ENCODE measurements at regions not wholly inside any gene's neighbourhood (a gene's known extent, or its start where the extent isn't known, plus 50 kb on each side); places are given as distances from the start of the nearest gene placed in this dataset.
A peak's percentile ranks its signal among the peaks of the same experiment; 100 is the strongest.

GRCh38 chr3:40845447-40845846, 320.7 kb downstream of the ZNF621 start:
- FAIRE-seq (no peak), DNase-seq (ENCODE audit: insufficient read length, low spot score) (no peak)
- no peak for TF ChIP-seq POLR2A (IDR thresholded peaks at IDR 0.05; ENCODE audit: low read depth, low read length)

GRCh38 chr3:40845916-40846315, 321.2 kb downstream of the ZNF621 start:
- no peak for TF ChIP-seq POLR2A (IDR thresholded peaks at IDR 0.05; ENCODE audit: low read depth, low read length)
- FAIRE-seq, result no peak
- DNase-seq (ENCODE audit: insufficient read length, low spot score), result no peak

- DNase-seq (ENCODE audit: insufficient read length, low spot score) (no peak), FAIRE-seq (no peak)
These were observed 321.7 kb downstream of the ZNF621 start for GRCh38 chr3:40846451-40846850.

GRCh38 chr3:40847551-40847992, 322.8 kb downstream of the ZNF621 start:
- FAIRE-seq (no peak), DNase-seq (ENCODE audit: insufficient read length, low spot score) (peak; percentile 7)
- no peak for TF ChIP-seq POLR2A (IDR thresholded peaks at IDR 0.05; ENCODE audit: low read depth, low read length)

More at GRCh38 chr3:40846451-40846850, 321.7 kb downstream of the ZNF621 start:
- TF ChIP-seq POLR2A (IDR thresholded peaks at IDR 0.05; ENCODE audit: low read depth, low read length), result no peak

GRCh38 chr3:40848421-40848820, 323.7 kb downstream of the ZNF621 start:
- no peak for DNase-seq (ENCODE audit: insufficient read length, low spot score)
- no peak for TF ChIP-seq POLR2A (IDR thresholded peaks at IDR 0.05; ENCODE audit: low read depth, low read length)
- no peak for FAIRE-seq

- FAIRE-seq (no peak), DNase-seq (ENCODE audit: insufficient read length, low spot score) (no peak)
- no peak for TF ChIP-seq POLR2A (IDR thresholded peaks at IDR 0.05; ENCODE audit: low read depth, low read length)
These were observed 326.1 kb downstream of the ZNF621 start for GRCh38 chr3:40850861-40851260.

- FAIRE-seq, result no peak
- no peak for TF ChIP-seq POLR2A (IDR thresholded peaks at IDR 0.05; ENCODE audit: low read depth, low read length)
These were observed 327.1 kb downstream of the ZNF621 start for GRCh38 chr3:40851836-40852235.

GRCh38 chr3:40852712-40853111, 328.0 kb downstream of the ZNF621 start:
- FAIRE-seq (no peak), DNase-seq (ENCODE audit: insufficient read length, low spot score) (no peak)
- TF ChIP-seq POLR2A (IDR thresholded peaks at IDR 0.05; ENCODE audit: low read depth, low read length), result no peak

More at GRCh38 chr3:40851836-40852235, 327.1 kb downstream of the ZNF621 start:
- no peak for DNase-seq (ENCODE audit: insufficient read length, low spot score)

- TF ChIP-seq POLR2A (IDR thresholded peaks at IDR 0.05; ENCODE audit: low read depth, low read length), result no peak
- DNase-seq (ENCODE audit: insufficient read length, low spot score), result no peak
- FAIRE-seq, result no peak
These were observed 328.7 kb downstream of the ZNF621 start for GRCh38 chr3:40853474-40853873.

GRCh38 chr3:40855871-40856270, 331.1 kb downstream of the ZNF621 start:
- no peak for DNase-seq (ENCODE audit: insufficient read length, low spot score)

GRCh38 chr3:40858364-40859115, 333.8 kb downstream of the ZNF621 start:
- FAIRE-seq, result no peak
- TF ChIP-seq POLR2A (IDR thresholded peaks at IDR 0.05; ENCODE audit: low read depth, low read length), result no peak
- DNase-seq (ENCODE audit: insufficient read length, low spot score), result no peak

More at GRCh38 chr3:40855871-40856270, 331.1 kb downstream of the ZNF621 start:
- TF ChIP-seq POLR2A (IDR thresholded peaks at IDR 0.05; ENCODE audit: low read depth, low read length), result no peak
- FAIRE-seq, result no peak

GRCh38 chr3:40862946-40863345, 336.4 kb upstream of the CTNNB1 start:
- DNase-seq (ENCODE audit: insufficient read length, low spot score), result no peak
- no peak for TF ChIP-seq POLR2A (IDR thresholded peaks at IDR 0.05; ENCODE audit: low read depth, low read length)
- FAIRE-seq, result no peak

- DNase-seq (ENCODE audit: insufficient read length, low spot score) (no peak), FAIRE-seq (no peak)
- TF ChIP-seq POLR2A (IDR thresholded peaks at IDR 0.05; ENCODE audit: low read depth, low read length), result no peak
These were observed 335.0 kb upstream of the CTNNB1 start for GRCh38 chr3:40864146-40864782.

- DNase-seq (ENCODE audit: insufficient read length, low spot score) (no peak), FAIRE-seq (no peak)
- no peak for TF ChIP-seq POLR2A (IDR thresholded peaks at IDR 0.05; ENCODE audit: low read depth, low read length)
These were observed 334.4 kb upstream of the CTNNB1 start for GRCh38 chr3:40864915-40865314.

GRCh38 chr3:40867797-40868196, 331.5 kb upstream of the CTNNB1 start:
- no peak for FAIRE-seq
- no peak for TF ChIP-seq POLR2A (IDR thresholded peaks at IDR 0.05; ENCODE audit: low read depth, low read length)
- DNase-seq (ENCODE audit: insufficient read length, low spot score), result no peak
